Activated naive CD4-positive, alpha-beta T cell treated with anti-CD3 and anti-CD28 coated beads, Interleukin-2, amount 50 U/mL, for 72 hours (primary cell): ENCODE measurements at regions not wholly inside any gene's neighbourhood (a gene's known extent, or its start where the extent isn't known, plus 50 kb on each side); places are given as distances from the start of the nearest gene placed in this dataset.

ENCODE experiments used
- ATAC-seq, 2 donors: fragments of 150-1000 bp; cut with Tn5 transposase; 2 replicates each; pipeline ENCODE4 v1.10.0; 2021; ENCODE audit warnings: mild to moderate bottlenecking in 2 of 2, moderate library complexity in 2 of 2
- DNase-seq, 2 donors: peaks; one replicate each; pipeline ENCODE4 v3.0.0; 2021 to 2022; ENCODE audit warnings: low spot score in 2 of 2
- H3K27ac Mint-ChIP-seq, 2 donors: one replicate each; pipeline ENCODE4 v1.8.0; 2022; ENCODE audit warnings: mild to moderate bottlenecking in 2 of 2, mixed read lengths in 2 of 2
- H3K36me3 Mint-ChIP-seq, 2 donors: one replicate each; pipeline ENCODE4 v1.8.0; 2022; ENCODE audit warnings: mixed read lengths in 2 of 2
- H3K9me3 Mint-ChIP-seq, 2 donors: one replicate each; pipeline ENCODE4 v1.8.0; 2022; ENCODE audit warnings: mixed read lengths in 2 of 2

DNA sequence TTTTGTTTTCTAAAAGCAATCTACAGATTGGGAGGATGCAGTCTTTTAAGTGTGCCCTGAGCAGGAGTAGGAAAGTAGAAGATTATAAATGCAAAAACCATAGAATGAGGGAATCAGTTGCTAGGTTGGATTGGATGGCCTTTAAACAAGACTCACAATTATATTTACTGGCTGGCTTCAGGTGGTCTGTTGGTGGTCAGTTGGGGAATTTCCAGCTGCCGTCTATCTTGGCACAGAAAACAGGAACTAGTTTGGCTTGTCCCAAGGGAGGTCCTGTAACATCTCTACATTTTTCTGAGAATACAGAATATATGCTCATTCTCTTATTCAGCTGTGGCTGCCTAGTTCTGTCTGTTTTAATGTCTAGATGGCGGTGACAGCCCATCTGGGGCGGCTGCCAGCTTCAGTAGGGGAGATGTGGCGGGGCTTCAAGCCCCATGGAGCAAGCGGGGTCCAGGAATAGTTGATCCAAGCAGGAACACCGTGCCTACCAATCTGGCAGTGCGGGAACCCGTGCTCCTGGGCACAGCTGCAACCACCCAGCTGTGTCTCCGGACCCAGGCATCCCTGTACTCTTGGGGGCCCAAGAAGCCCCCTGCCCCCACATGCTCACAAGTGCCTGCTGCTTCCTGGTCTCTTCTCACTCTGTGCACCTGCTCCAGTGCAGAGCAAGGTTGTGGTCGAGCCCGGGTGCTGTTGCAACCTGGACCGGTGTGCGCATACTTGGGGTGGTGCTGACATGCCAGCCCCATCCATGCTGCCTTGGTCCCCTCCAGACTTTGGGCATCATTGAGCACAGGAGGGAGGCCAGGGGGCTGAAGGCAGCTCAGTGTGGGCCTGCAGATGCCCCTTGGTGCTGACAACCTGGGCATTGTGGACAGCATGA is 1182.6 kb downstream of the AMY1C start:
- no peak for ATAC-seq
- no peak overlapping the region for H3K27ac Mint-ChIP-seq
- peaks cover 14 to 24% of the 10 kb centered on the region in 2 donors for H3K9me3 Mint-ChIP-seq
- H3K36me3 Mint-ChIP-seq = peaks cover 4 to 20% of the 10 kb centered on the region in 2 donors
- DNase-seq = no peak

DNA sequence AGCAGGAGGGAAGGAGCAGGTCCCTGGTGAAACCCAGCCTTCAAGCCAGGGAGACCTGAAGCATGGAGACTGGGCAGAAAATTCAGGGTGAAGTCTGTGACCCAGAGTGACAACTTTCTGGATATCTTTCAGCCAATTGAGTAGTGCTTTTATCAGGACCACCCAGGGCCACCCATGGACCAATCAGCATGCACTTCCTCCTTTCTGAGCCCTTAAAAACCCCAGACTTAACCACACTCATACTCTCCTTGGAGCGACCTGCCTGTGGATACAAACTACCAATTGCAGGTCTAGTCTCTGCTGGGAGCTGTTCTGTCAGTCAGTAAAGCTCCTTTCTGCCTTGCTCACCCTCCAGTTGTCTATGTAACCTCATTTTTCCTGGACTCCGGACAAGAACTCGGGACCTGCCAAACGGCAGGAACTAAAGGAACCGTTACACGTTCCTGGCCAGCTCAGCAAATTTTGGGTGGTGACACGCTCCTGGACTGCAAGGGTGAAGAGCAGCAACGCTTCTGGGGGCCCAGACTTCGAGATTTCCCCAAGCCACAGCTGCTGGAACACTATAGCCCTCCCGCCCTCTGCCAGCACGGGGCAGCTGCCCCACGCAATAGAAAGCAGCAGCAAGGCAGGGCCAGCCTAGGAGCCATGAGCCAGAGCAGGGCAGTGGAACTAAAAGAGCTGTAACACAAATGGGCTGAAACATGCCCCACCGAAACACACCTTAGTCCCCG is 1183.4 kb downstream of the AMY1C start:
- DNase-seq (no peak), ATAC-seq (no peak)
- peaks cover 17 to 19% of the 10 kb centered on the region in 2 donors for H3K9me3 Mint-ChIP-seq
- peaks cover 4 to 20% of the 10 kb centered on the region in 2 donors for H3K36me3 Mint-ChIP-seq
- H3K27ac Mint-ChIP-seq = no peak overlapping the region

GRCh38 chr1:104933846-104934245 is 1184.1 kb downstream of the AMY1C start:
- H3K9me3 Mint-ChIP-seq = peaks cover 20 to 21% of the 10 kb centered on the region in 2 donors
- ATAC-seq (no peak), DNase-seq (no peak)
- H3K27ac Mint-ChIP-seq = no peak overlapping the region
- H3K36me3 Mint-ChIP-seq = peaks cover 4 to 20% of the 10 kb centered on the region in 2 donors

GRCh38 chr1:104945406-104945805 is 1195.7 kb downstream of the AMY1C start:
- ATAC-seq (no peak), DNase-seq (no peak)
- H3K36me3 Mint-ChIP-seq = no peaks in the 10 kb centered on the region
- H3K27ac Mint-ChIP-seq = no peak overlapping the region
- H3K9me3 Mint-ChIP-seq = peaks cover 5 to 7% of the 10 kb centered on the region in 2 donors

DNA sequence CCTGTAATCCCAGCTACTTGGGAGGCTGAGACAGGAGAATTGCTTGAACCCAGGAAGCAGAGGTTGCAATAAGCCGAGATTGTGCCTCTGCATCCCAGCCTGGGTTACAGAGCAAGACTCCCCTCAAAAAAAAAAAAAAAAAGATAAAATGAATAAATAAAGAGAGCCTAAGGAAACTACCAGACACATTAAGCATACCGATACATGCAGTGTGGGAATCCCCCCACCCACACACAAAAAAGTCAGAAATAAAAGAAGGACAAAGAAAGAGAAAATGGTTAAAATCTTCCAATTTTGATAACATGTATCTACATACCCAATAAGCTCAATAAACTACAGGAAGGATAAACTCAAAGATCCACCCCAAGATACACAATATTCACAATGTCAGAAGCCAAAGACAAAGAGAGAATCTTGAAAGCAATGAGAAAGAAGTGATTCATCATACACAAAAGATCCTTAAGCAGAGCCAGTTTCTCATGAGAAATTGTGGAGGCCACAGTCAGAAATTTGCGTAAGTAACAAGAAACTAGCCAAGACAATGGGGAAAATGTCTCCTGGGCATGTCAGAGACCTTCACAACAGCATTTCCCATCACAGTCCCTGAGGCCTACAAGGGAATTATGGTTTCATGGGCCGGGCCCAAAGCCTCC is 1197.0 kb downstream of the AMY1C start:
- ATAC-seq (no peak), DNase-seq (no peak)
- Mint-ChIP-seq H3K36me3 (no peaks in the 10 kb centered on the region), H3K27ac (no peak overlapping the region), H3K9me3 (peaks cover 9 to 13% of the 10 kb centered on the region in 2 donors)

DNA sequence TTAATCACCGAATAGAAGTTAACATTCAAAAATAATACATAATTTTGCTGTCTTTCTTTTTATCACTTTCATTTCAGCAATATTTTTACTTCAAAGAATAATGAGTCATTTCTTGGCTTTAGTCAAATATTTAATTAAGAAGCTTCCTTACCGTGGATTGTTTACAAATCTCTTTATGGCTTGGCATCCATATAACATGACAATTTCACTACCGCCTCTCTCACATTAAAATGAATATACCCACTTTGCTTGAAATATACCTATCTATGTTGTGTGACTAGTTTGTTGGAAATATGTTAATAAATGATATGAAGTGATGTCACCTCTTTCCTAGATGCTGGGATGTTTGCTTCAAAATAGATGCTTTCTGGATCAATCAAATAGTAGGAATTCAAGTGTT is 1203.9 kb downstream of the AMY1C start:
- ATAC-seq (no peak), DNase-seq (no peak)
- Mint-ChIP-seq H3K9me3 (peaks cover 8 to 12% of the 10 kb centered on the region in 2 donors), H3K27ac (no peak overlapping the region), H3K36me3 (no peaks in the 10 kb centered on the region)

GRCh38 chr1:104973516-104973915 is 1223.8 kb downstream of the AMY1C start:
- no peak overlapping the region for H3K27ac Mint-ChIP-seq
- no peak for ATAC-seq

GRCh38 chr1:104979651-104980050 is 1230.0 kb downstream of the AMY1C start:
- no peak for DNase-seq
- Mint-ChIP-seq H3K9me3 (peaks cover 5 to 7% of the 10 kb centered on the region in 2 donors), H3K36me3 (peaks cover 0 to 5% of the 10 kb centered on the region in 2 donors)

More at GRCh38 chr1:104973516-104973915, 1223.8 kb downstream of the AMY1C start:
- DNase-seq = no peak
- H3K9me3 Mint-ChIP-seq = peaks cover 4 to 12% of the 10 kb centered on the region in 2 donors
- no peaks in the 10 kb centered on the region for H3K36me3 Mint-ChIP-seq

DNA sequence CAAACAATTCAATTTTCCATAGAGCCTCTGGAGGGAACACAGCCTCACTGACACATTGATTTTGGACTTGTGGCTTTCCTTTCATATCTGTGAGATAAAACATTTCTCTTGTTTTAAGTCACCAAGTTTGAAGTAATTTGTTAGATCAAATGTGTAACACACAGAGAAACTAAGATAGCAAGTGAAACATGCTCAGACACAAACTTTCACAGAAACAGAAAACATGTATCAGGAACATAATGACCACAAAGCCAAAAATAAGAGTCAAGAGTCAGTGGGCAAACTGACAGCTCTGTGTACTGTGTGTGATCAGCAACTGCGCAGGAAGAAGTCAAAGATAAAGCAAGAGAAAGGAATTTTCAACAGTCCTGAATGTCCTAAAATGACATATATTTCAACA is 1237.5 kb downstream of the AMY1C start:
- Mint-ChIP-seq H3K27ac (no peak overlapping the region), H3K9me3 (peaks cover 14 to 16% of the 10 kb centered on the region in 2 donors)
- ATAC-seq = no peak

More at GRCh38 chr1:104979651-104980050, 1230.0 kb downstream of the AMY1C start:
- no peak overlapping the region for H3K27ac Mint-ChIP-seq
- ATAC-seq = no peak

GRCh38 chr1:104989012-104989411 is 1239.3 kb downstream of the AMY1C start:
- no peak for ATAC-seq
- DNase-seq = no peak
- peaks cover 9 to 20% of the 10 kb centered on the region in 2 donors for H3K9me3 Mint-ChIP-seq
- H3K27ac Mint-ChIP-seq = no peak overlapping the region
- peaks cover 0 to 6% of the 10 kb centered on the region in 2 donors for H3K36me3 Mint-ChIP-seq

More for the DNA sequence above, 1237.5 kb downstream of the AMY1C start:
- DNase-seq = no peak
- H3K36me3 Mint-ChIP-seq = peaks cover 0 to 6% of the 10 kb centered on the region in 2 donors

DNA sequence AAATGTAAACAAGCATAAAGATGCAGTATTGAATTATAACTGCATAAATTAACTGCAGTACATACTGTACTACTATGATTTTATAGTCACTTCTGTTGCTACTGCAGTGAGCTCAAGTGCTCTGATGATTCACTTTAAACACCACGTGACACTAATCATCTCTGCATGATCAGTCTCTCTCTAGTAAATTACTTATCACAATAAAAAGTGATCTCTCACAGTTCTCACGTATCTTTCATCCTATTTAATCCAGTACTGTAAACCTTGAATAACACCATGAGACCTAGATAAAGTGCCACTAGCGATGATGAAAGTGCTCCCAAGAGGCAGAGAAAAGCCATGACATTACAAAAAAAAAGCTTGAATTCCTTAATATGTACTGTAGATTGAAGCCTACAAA is 1242.0 kb downstream of the AMY1C start:
- Mint-ChIP-seq H3K9me3 (peaks cover 9 to 14% of the 10 kb centered on the region in 2 donors), H3K27ac (no peak overlapping the region), H3K36me3 (peaks cover 0 to 6% of the 10 kb centered on the region in 2 donors)
- ATAC-seq (no peak), DNase-seq (no peak)

GRCh38 chr1:105000793-105001192 is 1251.1 kb downstream of the AMY1C start:
- no peaks in the 10 kb centered on the region for H3K36me3 Mint-ChIP-seq
- DNase-seq (no peak), ATAC-seq (no peak)
- H3K9me3 Mint-ChIP-seq = peaks cover 0 to 10% of the 10 kb centered on the region in 2 donors
- no peak overlapping the region for H3K27ac Mint-ChIP-seq

- Mint-ChIP-seq H3K36me3 (no peaks in the 10 kb centered on the region), H3K9me3 (peaks cover 8 to 14% of the 10 kb centered on the region in 2 donors), H3K27ac (no peak overlapping the region)
- DNase-seq (no peak), ATAC-seq (no peak)
Observed at GRCh38 chr1:105004515-105004914, 1254.8 kb downstream of the AMY1C start.

DNA sequence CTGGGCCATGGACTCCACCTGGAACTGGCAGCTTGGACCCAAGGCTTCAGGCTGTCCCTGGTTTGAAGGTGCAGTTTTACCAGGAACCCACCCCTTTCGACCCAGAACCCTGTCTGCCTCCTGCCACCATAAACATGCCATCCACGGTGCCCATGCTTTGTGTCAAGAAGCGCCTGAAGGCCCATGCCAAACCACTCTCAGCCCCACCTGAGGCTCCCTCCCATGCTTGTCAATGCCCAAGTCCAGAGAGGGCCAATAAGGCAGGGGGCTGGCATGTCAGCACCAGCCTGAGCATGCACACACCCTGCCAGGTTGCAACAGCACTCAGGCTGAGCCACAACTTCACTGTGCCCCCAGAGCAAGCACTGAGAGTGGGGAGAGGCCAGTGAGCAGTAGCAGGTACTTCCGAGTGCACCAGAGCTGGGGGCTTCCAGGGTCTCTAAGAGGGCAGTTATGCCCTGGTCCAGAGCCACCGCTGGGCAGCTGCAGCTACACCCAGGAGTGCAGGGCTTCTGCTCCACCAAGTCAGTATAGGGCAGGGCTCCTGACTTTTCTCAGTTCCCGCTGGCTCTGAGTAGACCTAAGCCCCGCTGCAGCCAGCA is 1256.0 kb downstream of the AMY1C start:
- H3K9me3 Mint-ChIP-seq = peaks cover 8 to 16% of the 10 kb centered on the region in 2 donors
- H3K27ac Mint-ChIP-seq = no peak overlapping the region
- DNase-seq (no peak), ATAC-seq (no peak)
- H3K36me3 Mint-ChIP-seq = no peaks in the 10 kb centered on the region

- peaks cover 20 to 21% of the 10 kb centered on the region in 2 donors for H3K9me3 Mint-ChIP-seq
- H3K36me3 Mint-ChIP-seq = no peaks in the 10 kb centered on the region
- H3K27ac Mint-ChIP-seq = no peak overlapping the region
- ATAC-seq (no peak), DNase-seq (no peak)
Observed at GRCh38 chr1:105017587-105017986, 1267.9 kb downstream of the AMY1C start.

DNA sequence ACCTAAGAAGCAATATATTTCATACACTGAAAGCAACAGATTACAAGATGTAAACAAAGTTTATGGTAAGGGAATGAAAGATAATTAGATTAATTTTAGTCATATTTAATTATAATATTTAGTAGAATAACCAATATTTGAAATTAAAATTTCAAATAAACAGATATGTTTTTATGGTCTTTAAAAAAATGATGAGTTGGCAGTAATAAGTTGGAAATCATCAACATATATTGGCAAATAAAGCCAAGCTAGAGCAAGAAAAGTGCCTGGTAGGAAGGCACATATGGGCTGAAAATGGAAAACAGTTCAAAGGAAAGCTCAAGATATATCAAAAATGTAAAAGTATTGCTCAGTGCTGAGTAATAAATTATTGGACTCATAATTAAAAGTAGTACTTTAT is 1274.0 kb downstream of the AMY1C start:
- H3K27ac Mint-ChIP-seq = no peak overlapping the region
- DNase-seq (no peak), ATAC-seq (no peak)
- H3K9me3 Mint-ChIP-seq = peaks cover 17 to 18% of the 10 kb centered on the region in 2 donors
- peaks cover 0 to 5% of the 10 kb centered on the region in 2 donors for H3K36me3 Mint-ChIP-seq
